ENCODE measurements at regions not wholly inside any gene's neighbourhood (a gene's known extent, or its start where the extent isn't known, plus 50 kb on each side); places are given as distances from the start of the nearest gene placed in this dataset.

DNA sequence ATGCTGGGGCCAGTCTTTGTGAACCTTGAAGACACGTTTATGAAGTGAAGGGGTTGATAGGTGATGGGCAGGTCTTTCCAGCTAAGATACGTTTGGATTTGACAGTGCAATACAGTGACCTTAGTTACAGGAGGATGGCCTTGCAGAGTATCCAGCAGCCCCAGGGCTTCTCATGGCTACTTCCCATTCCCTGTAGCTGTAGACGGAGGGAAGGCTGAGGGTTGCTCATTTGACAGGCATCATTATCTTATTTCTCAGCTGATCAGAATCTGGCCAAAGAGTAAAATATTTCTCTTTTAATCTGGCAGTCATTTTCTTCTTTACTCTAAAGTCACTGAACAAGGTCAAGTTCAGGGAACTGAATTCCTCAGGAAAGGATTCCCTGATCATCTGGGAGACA is 85.1 kb upstream of the RMDN2 start:
- DNase-seq, result no peak

DNA sequence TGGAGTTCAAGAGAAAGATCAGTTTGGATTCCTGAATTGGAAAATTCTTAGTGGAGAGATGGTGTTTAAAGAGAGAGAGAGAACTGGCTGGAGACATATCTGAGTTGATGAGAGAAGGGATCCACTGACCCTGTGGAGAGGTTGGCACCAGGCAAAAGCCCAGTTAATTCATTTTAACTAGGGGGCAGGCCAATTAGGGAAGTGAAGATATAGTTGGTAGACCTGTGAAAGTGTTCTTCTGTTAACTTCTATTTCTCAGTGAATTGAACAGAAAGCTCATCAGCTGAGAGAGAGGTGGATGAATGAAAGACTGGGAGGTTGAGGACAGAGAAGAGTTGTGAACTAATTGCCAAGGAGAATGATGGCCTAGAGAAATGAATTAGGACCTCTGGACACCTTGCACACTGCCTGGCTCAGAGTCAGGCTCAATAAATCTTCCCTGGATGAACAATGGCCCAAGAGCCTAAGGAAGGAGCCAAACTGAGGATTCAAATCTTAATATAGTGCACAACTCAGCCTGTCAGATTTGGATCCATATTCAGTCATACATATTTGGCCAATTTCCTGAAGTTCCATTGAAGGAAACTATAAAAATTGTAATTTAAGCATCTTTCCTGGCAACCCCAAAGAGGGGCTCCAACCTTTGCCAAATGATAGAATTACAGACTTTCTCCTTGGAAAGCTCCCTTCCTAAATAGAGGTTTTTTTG is 82.2 kb upstream of the RMDN2 start:
- DNase-seq, result no peak

DNA sequence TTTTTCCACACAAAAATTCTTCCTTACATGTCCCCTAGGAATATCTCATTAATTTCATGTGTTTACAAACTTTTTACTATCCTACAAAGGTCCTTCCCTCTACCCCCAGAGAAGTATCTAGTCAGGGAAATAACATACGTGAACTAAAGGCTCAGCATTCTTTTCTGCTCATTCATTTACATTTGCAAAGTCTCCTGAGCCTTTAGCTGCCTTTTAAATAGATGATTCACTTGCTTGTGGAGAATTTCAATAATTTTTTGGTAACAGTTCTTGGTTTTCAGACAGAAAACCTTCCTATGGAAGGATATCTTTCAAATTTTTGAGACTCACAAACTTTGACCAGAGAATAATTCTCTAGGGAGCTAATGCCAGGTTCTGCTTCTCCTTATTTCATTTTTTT is 81.5 kb upstream of the RMDN2 start:
- DNase-seq, result no peak

DNA sequence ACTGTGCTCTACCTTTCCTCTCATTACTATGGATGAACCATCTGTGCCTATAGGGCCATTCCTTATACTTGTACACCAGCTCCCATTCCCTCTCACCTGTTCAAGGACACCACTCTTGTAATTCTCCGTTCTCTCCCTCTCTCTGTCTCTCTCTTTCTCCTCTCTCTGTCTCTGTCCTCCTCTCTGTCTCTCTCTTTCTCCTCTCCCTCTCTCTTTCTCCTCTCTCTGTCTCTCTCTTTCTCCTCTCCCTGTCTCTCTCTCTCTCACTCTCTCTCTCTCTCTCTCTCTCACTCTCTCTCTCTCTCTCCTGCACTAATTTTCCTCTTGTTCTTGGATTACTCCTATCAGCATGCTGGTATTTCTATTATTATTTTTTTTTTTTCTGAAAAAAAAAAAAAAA is 78.9 kb upstream of the RMDN2 start:
- no peak for DNase-seq

DNA sequence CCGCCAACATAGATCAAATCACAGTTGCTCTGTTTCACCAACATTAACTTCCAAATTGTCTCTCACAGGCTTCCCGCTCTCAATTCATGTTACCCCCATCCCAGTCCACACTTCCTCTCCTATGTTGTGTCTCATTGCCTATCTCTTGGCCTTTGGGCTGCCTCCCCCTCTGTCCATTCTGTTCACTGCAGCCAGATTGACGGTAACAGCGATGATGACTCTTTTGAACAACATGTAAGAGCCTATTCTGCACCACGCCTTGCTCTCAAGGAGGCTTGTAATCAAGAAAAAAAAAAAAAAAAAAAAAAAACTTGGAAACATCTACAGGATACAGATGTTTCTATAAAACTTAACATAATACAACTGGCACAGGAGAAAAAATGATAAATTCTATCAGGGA is 77.3 kb upstream of the RMDN2 start:
- DNase-seq, result no peak

DNA sequence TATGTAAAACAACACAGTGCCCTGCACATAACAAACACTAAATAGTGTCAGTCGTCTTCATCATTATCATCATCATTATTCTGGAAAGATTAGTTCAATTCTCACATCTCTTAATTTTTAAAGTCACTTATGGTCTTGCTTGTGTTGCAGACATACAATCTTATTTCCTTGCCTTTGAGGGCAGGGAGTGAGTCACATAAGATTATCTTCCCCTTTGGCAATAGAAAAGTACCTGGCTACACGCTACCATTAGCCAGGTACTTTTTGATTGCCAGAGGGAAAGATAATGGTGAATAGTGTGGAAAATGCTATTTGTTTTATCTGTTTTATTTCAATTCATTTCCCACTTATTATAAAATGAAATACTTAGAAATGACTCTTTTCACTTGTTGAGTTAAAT is 76.6 kb upstream of the RMDN2 start:
- no peak for DNase-seq

DNA sequence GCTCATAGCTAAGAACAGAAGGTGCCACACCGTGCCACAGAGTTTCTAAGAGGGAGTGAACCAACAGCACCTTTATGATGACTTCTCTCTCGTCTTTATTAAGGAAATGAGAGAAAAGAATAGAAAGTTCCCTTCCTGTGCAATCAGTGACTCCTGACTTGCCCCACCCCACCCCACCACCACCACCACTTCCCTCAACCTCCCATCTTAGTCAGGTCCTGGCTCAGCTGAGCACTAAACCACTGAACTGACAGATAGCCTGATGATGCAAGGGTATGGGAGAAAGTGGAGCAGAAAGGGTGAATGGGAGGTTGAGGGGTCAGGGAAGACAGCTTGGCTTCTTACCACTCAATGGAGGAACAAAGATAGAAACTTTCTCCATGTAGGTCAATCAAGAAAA is 75.2 kb upstream of the RMDN2 start:
- DNase-seq, result no peak

DNA sequence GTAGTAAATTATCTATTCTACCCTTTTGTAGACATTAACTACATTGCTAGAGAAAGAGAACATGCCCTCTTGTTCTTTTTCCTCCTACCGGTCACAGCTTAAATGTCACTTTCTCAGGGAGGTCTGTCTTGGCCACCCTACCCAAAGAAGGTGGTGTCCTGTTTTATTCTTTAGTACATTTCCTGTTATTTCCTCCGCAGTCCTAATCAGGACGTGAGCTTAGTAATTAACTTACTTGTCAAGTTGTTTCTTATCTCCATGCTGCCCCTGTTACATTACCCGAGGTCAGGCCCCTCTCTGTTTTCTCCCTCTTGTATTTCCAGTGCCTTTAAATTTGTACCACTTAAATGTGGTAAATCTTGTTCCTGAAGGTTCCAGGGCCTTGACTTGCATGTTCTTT is 73.7 kb upstream of the RMDN2 start:
- DNase-seq, result no peak

DNA sequence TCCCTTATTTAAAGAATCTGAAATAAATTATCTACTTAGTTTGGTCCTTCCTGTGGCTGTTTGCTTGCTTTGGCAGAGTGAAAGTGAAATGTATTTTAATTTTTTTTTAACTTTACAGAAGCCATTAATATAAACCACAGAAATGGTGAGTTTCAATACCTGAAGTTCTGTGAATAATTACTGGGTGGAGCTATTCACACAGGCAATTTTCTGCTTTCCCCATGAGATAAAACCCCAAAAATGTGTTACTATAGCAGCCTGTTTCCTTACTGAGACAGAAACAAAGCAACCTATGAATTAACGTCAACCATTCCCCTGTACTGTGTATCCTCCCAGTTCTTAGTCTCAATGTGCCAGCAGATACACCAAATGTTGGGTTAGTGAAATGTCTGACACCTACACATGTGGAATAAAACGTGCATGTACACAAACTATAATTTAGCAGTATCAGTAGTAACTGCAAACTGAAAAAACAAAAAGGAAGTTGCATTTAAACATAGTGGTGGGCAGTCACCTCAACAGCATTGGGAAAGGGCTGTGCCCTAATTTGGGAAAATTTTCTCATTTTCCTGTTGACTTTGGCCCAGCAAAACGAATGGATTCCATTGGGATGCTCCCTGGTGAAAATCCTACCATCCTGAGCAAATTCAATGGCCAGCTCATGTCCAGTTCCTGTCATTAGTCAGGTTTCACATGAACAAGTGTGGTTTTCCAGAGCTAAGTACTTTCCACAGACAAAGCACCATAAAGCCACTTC is 73.1 kb upstream of the RMDN2 start:
- no peak for DNase-seq

DNA sequence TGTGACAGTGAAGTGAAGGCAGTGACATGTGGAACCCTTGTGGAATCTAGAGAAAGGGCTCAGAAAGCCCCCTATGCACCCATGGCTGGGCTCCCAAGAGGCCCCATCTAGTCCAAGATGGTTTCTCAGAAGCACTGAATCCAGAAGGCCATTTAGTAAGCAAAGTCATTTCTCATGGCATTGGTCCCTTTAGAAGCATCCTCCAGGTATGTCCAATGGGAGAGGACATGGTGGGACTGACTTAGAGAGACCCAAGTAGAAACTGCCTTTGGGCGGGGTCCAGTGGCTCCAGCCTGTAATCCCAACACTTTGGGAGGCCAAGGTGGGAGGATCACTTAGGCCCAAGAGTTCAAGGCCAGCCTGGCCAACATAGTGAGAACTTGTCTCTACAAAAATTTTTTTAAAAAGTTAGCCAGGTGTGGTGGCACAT is 72.5 kb upstream of the RMDN2 start:
- no peak for DNase-seq

DNA sequence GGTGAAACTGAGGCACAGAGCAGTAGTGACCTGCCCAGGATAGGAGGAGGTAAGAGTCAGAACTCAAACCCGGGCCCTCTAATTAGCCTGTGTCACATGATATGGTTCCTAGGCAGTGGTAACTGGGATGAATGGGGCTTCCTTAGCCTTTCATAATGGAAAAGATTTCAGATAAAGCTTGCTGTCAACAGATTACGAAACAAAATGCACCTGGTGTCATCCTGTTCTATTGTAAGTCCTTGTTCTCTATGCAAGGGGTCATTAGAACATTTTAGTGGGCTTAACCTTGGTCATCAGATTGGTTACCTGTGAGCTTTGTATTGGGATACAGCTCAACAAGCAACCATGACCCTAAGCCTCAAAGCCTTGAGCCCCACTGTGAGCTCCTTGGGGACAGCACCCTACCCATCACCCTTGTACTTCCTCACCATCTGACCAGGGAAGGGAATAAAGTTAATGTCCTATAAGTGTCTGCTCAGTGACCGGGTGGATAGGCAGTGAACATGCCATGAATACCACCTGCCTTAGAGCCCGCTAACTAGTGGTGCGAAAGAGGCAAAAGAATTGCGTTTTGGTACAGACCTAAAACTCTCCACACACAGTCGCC is 70.3 kb upstream of the RMDN2 start:
- DNase-seq, result no peak

DNA sequence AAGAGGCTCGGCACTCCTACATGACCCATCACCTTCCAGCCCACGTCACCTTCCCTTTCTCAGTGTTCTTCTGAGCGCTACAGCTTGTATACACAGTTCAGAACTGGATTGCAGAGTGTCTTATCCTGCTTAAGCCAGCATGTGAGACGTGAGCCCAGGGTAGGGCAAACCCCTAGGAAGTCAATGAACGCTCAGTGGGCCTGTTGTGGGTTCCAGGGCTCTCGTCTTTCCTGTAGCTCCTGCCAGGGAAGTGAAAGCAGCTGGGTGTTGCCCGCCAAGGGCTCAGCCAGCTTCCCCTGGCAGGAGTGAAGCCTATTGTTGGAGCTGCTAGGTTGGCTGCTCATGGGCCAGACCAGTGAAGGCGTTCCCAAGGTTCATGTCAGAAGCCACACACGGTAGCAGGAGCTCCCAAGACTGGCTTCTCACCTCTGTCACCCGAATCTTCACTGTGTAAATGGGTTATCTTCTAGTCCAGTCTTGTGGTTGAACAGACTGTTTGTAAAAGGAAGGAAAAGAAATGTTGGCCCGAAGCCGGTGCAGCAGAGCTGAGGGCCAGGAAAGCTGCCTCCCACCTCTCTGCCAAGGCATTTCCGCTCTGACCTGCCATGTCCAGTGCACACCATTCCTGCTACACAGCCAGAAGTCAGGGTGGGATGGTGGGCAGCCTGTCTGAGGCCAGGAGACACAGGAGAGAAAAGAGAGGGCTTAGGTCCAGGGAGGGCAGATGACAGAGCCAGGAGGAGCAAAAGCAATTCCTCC is 69.6 kb upstream of the RMDN2 start:
- DNase-seq, result no peak

DNA sequence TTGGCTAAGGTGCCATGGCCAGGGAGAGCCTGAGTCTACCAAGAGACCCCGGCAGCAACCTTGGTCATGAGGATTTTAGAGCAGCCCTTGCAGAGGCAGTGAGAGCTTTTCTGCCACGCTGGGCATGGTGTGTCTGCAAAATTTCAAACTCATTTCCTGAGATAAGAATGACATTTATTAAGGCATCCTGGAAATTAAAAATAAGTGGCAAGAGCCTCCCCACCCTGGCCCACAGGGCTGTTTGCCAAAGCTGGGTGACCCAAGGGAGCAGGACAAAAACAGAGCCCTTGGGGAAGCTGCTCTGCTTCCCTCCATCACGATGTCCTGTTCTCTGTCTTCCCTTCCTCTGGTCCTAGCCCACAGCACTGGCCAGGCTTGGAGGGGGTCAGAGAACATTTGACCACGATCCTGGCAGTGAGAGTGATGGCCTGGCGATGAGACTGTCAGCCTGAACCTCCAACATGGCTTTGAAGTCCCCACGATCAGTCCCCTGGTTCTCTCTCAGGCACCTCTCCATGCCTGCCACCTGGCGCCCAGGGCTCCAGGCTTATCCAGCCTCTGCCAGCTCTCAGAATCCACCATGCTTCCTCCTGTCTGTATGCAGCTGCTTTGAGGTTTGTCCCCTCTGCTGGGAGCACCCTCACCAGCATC is 68.9 kb upstream of the RMDN2 start:
- DNase-seq, result no peak

DNA sequence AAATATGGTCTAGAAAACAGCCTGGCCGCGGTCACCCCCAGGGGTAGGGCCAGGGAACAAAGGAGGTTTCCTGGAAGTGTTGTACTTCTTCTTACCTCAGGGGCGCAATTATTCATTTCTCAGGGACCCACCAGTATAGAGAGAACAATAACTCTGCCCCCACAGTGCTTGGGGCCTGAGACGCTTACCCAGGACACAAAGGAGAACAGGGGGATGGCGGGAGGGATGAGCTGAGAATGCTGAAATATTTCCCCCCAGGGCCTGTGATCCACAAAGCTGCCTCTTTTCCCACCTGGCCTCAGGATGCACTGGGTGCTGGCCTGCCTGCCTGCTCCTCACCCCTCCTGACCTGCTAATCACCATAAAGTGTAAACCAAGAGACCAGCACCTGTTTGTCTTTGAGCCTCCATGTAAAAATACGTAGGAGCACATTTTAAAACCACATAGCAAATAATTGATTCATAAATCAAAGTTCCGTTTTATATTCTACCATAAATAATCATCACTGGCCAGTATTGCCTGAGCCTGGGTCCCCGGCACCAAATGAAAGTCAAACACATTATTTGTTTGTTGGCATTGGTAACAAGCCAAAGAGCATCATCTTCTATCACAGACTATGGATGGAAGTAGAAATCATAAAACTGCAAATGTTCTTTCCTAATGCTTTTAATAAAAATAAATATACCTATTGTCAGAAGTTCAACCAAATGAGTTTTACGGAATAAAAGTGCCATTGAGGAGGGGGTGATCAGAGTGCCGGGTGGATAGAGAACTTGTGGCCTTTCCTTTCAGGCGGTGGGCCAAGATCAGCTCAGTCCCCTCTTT is 67.3 kb upstream of the RMDN2 start:
- DNase-seq, result peak in 1 of 3 experiments; percentile 27

DNA sequence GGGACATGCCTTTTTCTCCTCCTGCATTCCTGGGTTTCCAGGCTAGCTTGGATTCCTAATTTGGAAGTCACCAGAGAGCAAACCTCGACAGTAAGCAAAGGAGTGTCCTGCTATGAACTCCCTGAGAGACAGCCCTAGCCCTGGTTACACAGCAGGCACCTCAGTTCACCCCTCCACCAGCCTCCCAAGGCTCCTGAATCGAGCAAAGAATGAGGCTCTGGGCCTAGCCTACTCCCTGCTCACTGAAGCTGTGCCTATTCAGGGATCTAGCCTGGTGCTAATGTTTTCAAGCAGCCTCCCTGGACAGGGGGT is 66.7 kb upstream of the RMDN2 start:
- DNase-seq, result no peak

DNA sequence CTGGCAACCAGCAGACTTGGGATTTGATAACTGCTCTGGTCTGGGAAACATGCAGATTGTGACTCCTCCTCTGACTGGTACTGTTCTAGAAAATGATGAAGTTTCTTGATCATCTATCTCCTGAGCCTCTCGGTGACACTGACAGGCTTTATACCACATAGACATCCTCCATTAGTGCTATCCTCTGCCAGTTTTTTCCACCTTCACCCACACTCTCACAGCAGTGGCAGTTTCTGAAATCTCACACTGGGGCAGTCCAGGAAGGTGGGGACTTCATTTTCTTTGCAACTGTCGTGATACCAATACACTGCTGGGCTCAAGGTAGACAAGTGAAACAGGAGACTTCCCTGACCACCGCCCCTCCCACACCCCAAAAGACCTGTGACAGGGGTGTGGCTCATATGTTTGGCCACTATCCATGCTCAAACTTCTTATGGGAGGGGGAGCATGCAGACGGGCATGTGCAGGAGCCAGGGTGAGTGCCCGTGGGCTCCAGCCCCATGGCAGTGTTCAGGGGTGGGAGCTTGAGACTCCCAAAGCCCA is 66.3 kb upstream of the RMDN2 start:
- no peak for DNase-seq

DNA sequence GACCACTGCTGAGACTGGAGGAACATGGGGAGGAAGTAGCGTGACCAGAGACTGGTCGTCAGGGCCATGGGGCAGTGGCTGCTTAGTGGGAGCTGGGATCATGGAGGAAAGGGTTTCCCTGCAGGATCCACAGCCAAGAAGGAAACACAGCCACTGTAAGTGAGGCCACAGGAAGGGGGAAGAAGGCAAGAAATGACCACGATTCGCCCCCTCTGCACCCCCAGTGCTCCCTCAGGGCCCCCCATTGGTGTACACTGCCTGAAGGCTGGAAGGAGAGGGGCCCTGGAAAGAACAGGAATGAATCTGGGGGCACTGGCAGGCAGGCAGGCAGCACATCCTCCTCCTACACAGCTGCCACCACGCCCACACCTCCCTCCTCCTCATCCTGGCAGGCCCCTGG is 62.5 kb upstream of the RMDN2 start:
- DNase-seq, result no peak

DNA sequence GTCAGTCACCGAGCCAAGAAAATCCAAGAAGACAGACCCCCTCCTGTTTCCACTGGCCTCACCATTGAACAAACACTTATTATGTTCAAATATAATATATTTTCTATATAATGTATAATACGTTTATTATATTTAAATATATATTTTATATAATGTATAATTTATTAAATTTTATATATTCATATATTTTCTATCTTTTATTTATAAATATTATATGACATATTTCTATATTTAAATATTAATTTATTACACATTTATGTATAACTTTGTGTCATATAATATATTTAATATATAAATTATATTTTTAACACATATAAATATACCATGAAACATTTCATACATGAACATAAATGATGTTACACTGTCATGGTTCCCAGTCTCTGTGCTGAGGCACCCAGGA is 60.9 kb upstream of the RMDN2 start:
- no peak for DNase-seq

DNA sequence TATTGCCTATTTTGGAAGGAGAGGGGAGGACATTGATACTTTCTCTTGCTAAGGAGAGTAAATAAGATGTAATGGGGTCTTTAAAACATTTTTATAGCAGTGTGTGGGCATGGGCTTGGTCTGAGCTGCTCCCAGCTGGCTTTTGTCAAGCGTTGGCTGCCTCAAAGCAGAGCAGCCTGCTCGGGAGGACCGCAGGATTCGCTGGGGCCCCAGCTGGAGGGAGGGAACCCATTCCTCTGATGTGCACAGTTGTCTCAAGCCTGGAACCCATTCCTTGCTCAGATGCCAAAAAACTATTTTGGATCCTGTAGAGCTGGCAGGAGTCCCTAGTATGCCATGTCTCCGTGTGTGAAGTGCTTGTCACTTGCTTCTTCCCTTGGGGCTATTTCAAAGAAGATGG is 59.4 kb upstream of the RMDN2 start:
- no peak for DNase-seq

DNA sequence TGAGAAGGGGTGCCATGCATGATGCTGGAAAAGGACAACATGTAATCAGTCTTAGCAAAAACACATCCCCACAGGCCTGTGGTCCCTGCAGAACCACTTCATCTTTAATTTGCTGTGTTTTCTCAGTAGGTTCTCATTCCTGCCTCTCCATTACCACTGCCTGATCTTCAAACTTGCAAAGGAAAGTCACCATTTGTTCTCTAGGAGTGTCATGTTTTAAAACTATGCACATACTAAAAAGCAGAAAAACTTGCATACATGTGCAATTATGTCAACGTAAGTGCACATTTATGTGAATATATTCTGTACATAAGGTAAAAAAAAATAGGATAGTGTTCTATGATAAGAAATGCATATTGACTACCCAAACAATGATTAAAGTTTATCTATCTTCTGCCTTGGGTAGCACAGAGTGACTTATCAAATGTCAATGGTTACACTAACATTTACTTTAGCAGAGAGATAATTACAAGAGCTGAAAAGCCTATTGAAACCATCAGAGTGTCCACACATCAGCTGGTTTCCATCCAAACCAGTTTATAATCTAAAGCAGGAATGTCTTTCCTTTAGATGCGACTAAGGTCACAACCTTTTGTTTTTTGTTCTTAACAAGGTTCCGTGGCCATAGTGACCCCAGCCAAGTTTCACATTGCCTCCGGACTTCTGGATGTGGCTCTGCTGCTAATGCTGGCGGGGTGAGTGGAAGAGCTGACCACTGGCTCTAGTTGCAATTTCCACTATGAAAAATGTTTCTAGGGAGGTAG is 58.7 kb upstream of the RMDN2 start:
- DNase-seq, result peak in 1 of 3 experiments; percentile 25

DNA sequence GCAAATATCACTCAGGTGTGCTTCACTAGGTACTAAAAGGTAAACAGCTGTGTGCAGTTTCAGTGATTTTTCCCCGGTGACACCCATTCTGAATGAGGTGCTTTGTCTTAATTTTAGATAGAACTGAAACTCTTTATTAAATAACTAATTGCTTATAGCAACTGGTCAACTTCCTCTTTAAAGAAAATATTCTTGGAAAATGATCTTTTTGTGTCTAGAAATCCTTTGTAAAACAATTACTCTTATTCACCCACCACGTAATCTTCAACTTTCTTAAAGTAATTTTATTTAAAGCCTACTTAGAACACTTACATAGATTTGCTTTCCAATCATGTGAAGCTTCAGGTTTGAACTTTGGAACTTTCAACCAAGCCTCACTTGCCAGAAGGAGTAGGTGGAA is 57.9 kb upstream of the RMDN2 start:
- DNase-seq, result no peak
